CD4-positive, alpha-beta T cell (primary cell): ENCODE measurements at regions not wholly inside any gene's neighbourhood (a gene's known extent, or its start where the extent isn't known, plus 50 kb on each side); places are given as distances from the start of the nearest gene placed in this dataset.

Source experiments
- ATAC-seq: fragments of 200-7000 bp; cut with Tn5 transposase; one replicate; pipeline ENCODE4 v1.10.0; 2022; ENCODE audit warnings: mild to moderate bottlenecking; ENCODE audit not compliant: poor library complexity
- CTCF ChIA-PET: fragments of 350-600 bp; sonication (Branson Sonifier 250); formaldehyde crosslinking; loops from one replicate; lab custom pipeline; 2021; ENCODE audit warnings: antibody characterized with exemption, inconsistent platforms; lab: Charles Lee
- POLR2A ChIA-PET: fragments of 350-600 bp; sonication (Branson Sonifier 250); formaldehyde crosslinking; loops from one replicate; lab custom pipeline; 2021; ENCODE audit warnings: antibody characterized with exemption, inconsistent platforms; lab: Charles Lee
- DNase-seq, 14 experiments: peaks; one replicate each; pipeline ENCODE4 v3.0.0-alpha.2; 2013 to 2020; ENCODE audit warnings: mixed read lengths in 2 of 14
- H3K27ac ChIP-seq, 2 donors: one replicate each; pipeline versions ENCODE4 v1.5.1 to v1.7.0; 2013; ENCODE audit warnings: low read length in 2 of 2, low read depth in 1 of 2, mild to moderate bottlenecking in 1 of 2
- H3K27me3 ChIP-seq, 2 experiments: 1 replicate in 1 of 2; 2 replicates in 1 of 2; pipeline versions ENCODE4 v1.6.1 to v1.7.0; 2013; ENCODE audit warnings: low read length in 2 of 2, control low read depth in 1 of 2, mild to moderate bottlenecking in 1 of 2, moderate library complexity in 1 of 2; ENCODE audit not compliant: insufficient read depth in 2 of 2, control insufficient read depth in 1 of 2
- H3K36me3 ChIP-seq: one replicate; pipeline ENCODE4 v1.6.1; 2013; ENCODE audit warnings: low read length, control low read depth; ENCODE audit not compliant: insufficient read depth
- H3K4me1 ChIP-seq: one replicate; pipeline ENCODE4 v1.6.1; 2013; ENCODE audit warnings: low read length, control low read depth; ENCODE audit not compliant: insufficient read depth
- H3K4me3 ChIP-seq: one replicate; pipeline ENCODE4 v1.5.1; 2013; ENCODE audit warnings: mild to moderate bottlenecking, low read length, moderate library complexity
- H3K9me3 ChIP-seq, 2 experiments: 1 replicate in 1 of 2; 2 replicates in 1 of 2; pipeline versions ENCODE4 v1.6.1 to v1.7.0; 2013; ENCODE audit warnings: low read length in 2 of 2, mild to moderate bottlenecking in 2 of 2, control low read depth in 1 of 2, moderate library complexity in 1 of 2; ENCODE audit not compliant: control insufficient read depth in 1 of 2, insufficient read depth in 1 of 2
- H3K27ac Mint-ChIP-seq: one replicate; pipeline ENCODE4 v1.8.0; 2020; ENCODE audit warnings: mixed read lengths
- H3K27me3 Mint-ChIP-seq: one replicate; pipeline ENCODE4 v1.8.0; 2021; ENCODE audit warnings: mixed read lengths
- H3K36me3 Mint-ChIP-seq: one replicate; pipeline ENCODE4 v1.8.0; 2021; ENCODE audit warnings: low read depth, mixed read lengths
- H3K4me1 Mint-ChIP-seq: one replicate; pipeline ENCODE4 v1.8.0; 2021; ENCODE audit warnings: low read depth, mixed read lengths
- H3K4me3 Mint-ChIP-seq: one replicate; pipeline ENCODE4 v1.8.0; 2020; ENCODE audit warnings: mild to moderate bottlenecking, mixed read lengths
- H3K9me3 Mint-ChIP-seq: one replicate; pipeline ENCODE4 v1.8.0; 2020; ENCODE audit warnings: mixed read lengths
- CTCF ChIP-seq: fragments of 200-600 bp; IDR thresholded peaks from one replicate; pipeline ENCODE4 v1.8.0; 2022; ENCODE audit warnings: antibody characterized with exemption, mild to moderate bottlenecking
- intact Hi-C, 2 experiments: fragments of 100-400 bp; cut with DNase I in 1 of 2; cut with micrococcal nuclease in 1 of 2; formaldehyde crosslinking; loops; one replicate each; pipeline versions ENCODE4 v1.15.1 to v1.9.0; 2023 to 2025; cut with DNase I, micrococcal nuclease

GRCh38 chr13:53143757-53144339 lies 115.2 kb downstream of the OLFM4 start:
- CTCF ChIA-PET, result no interaction called here
- H3K9me3 ChIP-seq, result peaks cover 0 to 2% of the 10 kb centered on the region in 2 experiments
- POLR2A ChIA-PET, result no interaction called here
- H3K36me3 ChIP-seq, result no peaks in the 10 kb centered on the region
- no peaks in the 10 kb centered on the region for H3K9me3 Mint-ChIP-seq
- H3K4me1 ChIP-seq, result no peaks in the 10 kb centered on the region
- no peak for DNase-seq
- no peak overlapping the region for H3K27ac ChIP-seq
- no peaks in the 10 kb centered on the region for H3K36me3 Mint-ChIP-seq
- intact Hi-C loops, result no loop called here
- H3K4me3 ChIP-seq, result no peak overlapping the region
- no peaks in the 10 kb centered on the region for H3K4me1 Mint-ChIP-seq
- no peak overlapping the region for H3K4me3 Mint-ChIP-seq
- no peak for TF ChIP-seq CTCF
- no peaks in the 10 kb centered on the region for H3K27me3 Mint-ChIP-seq
- no peak overlapping the region for H3K27ac Mint-ChIP-seq
- peaks cover 0 to 6% of the 10 kb centered on the region in 2 experiments for H3K27me3 ChIP-seq
- ATAC-seq, result no peak

DNA sequence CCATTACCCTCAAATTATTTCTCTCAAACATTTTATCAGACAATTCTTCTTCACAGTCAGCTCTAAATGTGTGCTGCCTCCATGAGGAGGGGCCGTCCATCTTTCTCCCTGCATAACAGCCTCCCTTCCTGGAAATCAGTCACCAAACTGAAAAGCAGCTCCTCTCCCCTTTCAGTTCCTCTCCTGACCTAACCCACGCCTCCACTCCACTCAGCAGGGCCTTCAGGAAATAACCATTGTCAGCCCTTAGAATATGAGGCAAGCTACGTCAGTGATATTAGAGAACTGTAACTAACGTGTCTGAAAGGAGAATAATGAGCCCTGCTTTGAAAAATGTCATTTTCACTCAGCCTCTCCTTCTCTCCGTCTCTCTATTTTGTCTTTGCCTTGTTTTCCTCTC lies 116.2 kb downstream of the OLFM4 start:
- no peak overlapping the region for H3K4me3 Mint-ChIP-seq
- POLR2A ChIA-PET, result no interaction called here

GRCh38 chr13:53150568-53150967 lies 122.0 kb downstream of the OLFM4 start:
- Histone ChIP-seq H3K4me3 (no peak overlapping the region), H3K27me3 (peaks cover 0 to 3% of the 10 kb centered on the region in 2 experiments), H3K36me3 (no peaks in the 10 kb centered on the region), H3K9me3 (no peaks in the 10 kb centered on the region), H3K27ac (no peak overlapping the region), H3K4me1 (no peaks in the 10 kb centered on the region)
- DNase-seq, result no peak
- Mint-ChIP-seq H3K9me3 (no peaks in the 10 kb centered on the region), H3K27ac (no peak overlapping the region), H3K4me1 (no peaks in the 10 kb centered on the region), H3K36me3 (no peaks in the 10 kb centered on the region), H3K4me3 (no peak overlapping the region), H3K27me3 (peaks cover 23% of the 10 kb centered on the region)
- CTCF ChIA-PET, result no interaction called here
- TF ChIP-seq CTCF, result no peak
- intact Hi-C loops, result no loop called here
- ATAC-seq, result no peak
- POLR2A ChIA-PET, result no interaction called here

More for the DNA sequence above, 116.2 kb downstream of the OLFM4 start:
- peaks cover 0 to 6% of the 10 kb centered on the region in 2 experiments for H3K27me3 ChIP-seq
- CTCF ChIA-PET, result no interaction called here
- no peak overlapping the region for H3K27ac ChIP-seq
- no peaks in the 10 kb centered on the region for H3K9me3 ChIP-seq
- no peaks in the 10 kb centered on the region for H3K9me3 Mint-ChIP-seq
- no peaks in the 10 kb centered on the region for H3K36me3 ChIP-seq
- H3K36me3 Mint-ChIP-seq, result no peaks in the 10 kb centered on the region
- H3K27me3 Mint-ChIP-seq, result peaks cover 3% of the 10 kb centered on the region
- no peak overlapping the region for H3K4me3 ChIP-seq
- no peaks in the 10 kb centered on the region for H3K4me1 Mint-ChIP-seq
- ATAC-seq, result no peak
- no peak overlapping the region for H3K27ac Mint-ChIP-seq
- no peak for TF ChIP-seq CTCF
- intact Hi-C loops, result no loop called here
- no peaks in the 10 kb centered on the region for H3K4me1 ChIP-seq
- DNase-seq, result peak in 1 of 14 experiments; percentile 2
